ENCODE measurements at regions not wholly inside any gene's neighbourhood (a gene's known extent, or its start where the extent isn't known, plus 50 kb on each side); places are given as distances from the start of the nearest gene placed in this dataset.

DNA sequence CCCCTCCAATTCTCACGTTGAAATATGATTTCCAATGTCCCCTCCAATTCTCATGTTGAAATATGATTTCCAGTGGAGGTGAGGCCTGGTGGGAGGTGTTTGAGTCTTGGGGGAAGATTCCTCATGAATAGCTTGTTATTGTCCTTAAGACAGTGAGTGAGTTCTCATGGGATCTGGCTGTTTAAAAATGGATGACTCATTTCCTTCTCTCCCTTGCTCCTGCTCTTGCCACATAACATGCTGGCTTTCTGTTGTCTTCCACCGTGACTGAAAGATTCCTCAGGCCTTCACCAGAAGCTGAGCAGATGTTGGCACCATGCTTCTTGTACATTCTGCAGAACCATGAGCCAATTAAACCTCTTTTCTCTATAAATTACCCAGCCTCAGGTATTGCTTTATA, 346.8 kb upstream of the TECRL start:
- TF ChIP-seq CTCF (IDR thresholded peaks at IDR 0.05; ENCODE audit: borderline replicate concordance, extremely low read depth, low read length, poor library complexity, severe bottlenecking) (no peak), EZH2 (IDR thresholded peaks at IDR 0.05; ENCODE audit: borderline replicate concordance, low read depth, low read length, severe bottlenecking) (no peak)
